Activated gamma-delta T cell (primary cell): ENCODE measurements at regions not wholly inside any gene's neighbourhood (a gene's known extent, or its start where the extent isn't known, plus 50 kb on each side); places are given as distances from the start of the nearest gene placed in this dataset.
"Not testable (repeated sequence)": the region's sequence is repeated elsewhere in the genome, so short reads cannot be mapped to it uniquely, and the experiment has no call there.

Source experiments
- DNase-seq: peaks from one replicate; lab custom pipeline; 2025; lab: John Stamatoyannopoulos, UW

- DNase-seq: no peak
Observed at GRCh38 chr13:87736849-87737385, 65.7 kb downstream of the SLITRK5 start.

- no peak for DNase-seq
Observed at GRCh38 chr13:87754097-87754496, 82.9 kb downstream of the SLITRK5 start.

- no peak for DNase-seq
Observed at GRCh38 chr13:87769445-87769844, 98.3 kb downstream of the SLITRK5 start.

- DNase-seq: no peak
Observed at GRCh38 chr13:87777387-87777786, 106.2 kb downstream of the SLITRK5 start.

- DNase-seq: no peak
Observed at GRCh38 chr13:87778128-87778527, 107.0 kb downstream of the SLITRK5 start.

GRCh38 chr13:87779426-87779825 lies 108.3 kb downstream of the SLITRK5 start:
- no peak for DNase-seq

GRCh38 chr13:87783366-87783765 lies 112.2 kb downstream of the SLITRK5 start:
- no peak for DNase-seq

- DNase-seq: no peak
Observed at GRCh38 chr13:87788363-87788762, 117.2 kb downstream of the SLITRK5 start.

GRCh38 chr13:87792878-87793277 lies 121.7 kb downstream of the SLITRK5 start:
- no peak for DNase-seq

- no peak for DNase-seq
Observed at GRCh38 chr13:87798536-87798935, 127.4 kb downstream of the SLITRK5 start.

- DNase-seq: no peak
Observed at GRCh38 chr13:87810391-87810801, 139.2 kb downstream of the SLITRK5 start.

GRCh38 chr13:87810920-87811344 lies 139.8 kb downstream of the SLITRK5 start:
- DNase-seq: no peak

- DNase-seq: no peak
Observed at GRCh38 chr13:87814403-87814802, 143.2 kb downstream of the SLITRK5 start.

GRCh38 chr13:87820241-87820640 lies 149.1 kb downstream of the SLITRK5 start:
- no peak for DNase-seq

- no peak for DNase-seq
Observed at GRCh38 chr13:87821512-87821911, 150.3 kb downstream of the SLITRK5 start.

- DNase-seq: not testable (repeated sequence)
Observed at GRCh38 chr13:87826301-87826700, 155.1 kb downstream of the SLITRK5 start.

- no peak for DNase-seq
Observed at GRCh38 chr13:87827479-87827878, 156.3 kb downstream of the SLITRK5 start.

- no peak for DNase-seq
Observed at GRCh38 chr13:87837522-87837921, 166.4 kb downstream of the SLITRK5 start.

GRCh38 chr13:87837946-87838345 lies 166.8 kb downstream of the SLITRK5 start:
- DNase-seq: no peak

- DNase-seq: no peak
Observed at GRCh38 chr13:87851410-87851809, 180.2 kb downstream of the SLITRK5 start.

- no peak for DNase-seq
Observed at GRCh38 chr13:87855553-87855952, 184.4 kb downstream of the SLITRK5 start.

- no peak for DNase-seq
Observed at GRCh38 chr13:87859261-87859660, 188.1 kb downstream of the SLITRK5 start.

- DNase-seq: no peak
Observed at GRCh38 chr13:87867426-87867825, 196.3 kb downstream of the SLITRK5 start.

- DNase-seq: no peak
Observed at GRCh38 chr13:87868731-87869130, 197.6 kb downstream of the SLITRK5 start.
